Esophagus (tissue), 2 donors: ENCODE measurements at regions not wholly inside any gene's neighbourhood (a gene's known extent, or its start where the extent isn't known, plus 50 kb on each side); places are given as distances from the start of the nearest gene placed in this dataset.

Experiments
- H3K27ac ChIP-seq, 2 donors: one replicate each; pipeline ENCODE4 v1.5.1; 2013; ENCODE audit warnings: low read depth in 2 of 2, mild to moderate bottlenecking in 2 of 2, inconsistent platforms in 1 of 2, low read length in 1 of 2, moderate library complexity in 1 of 2
- H3K27me3 ChIP-seq, 2 donors: one replicate each; pipeline ENCODE4 v1.6.1; 2013; ENCODE audit warnings: low read length in 2 of 2, control low read depth in 1 of 2, mild to moderate bottlenecking in 1 of 2; ENCODE audit not compliant: insufficient read depth in 2 of 2, control insufficient read depth in 1 of 2
- H3K36me3 ChIP-seq, 2 donors: one replicate each; pipeline ENCODE4 v1.6.1; 2013; ENCODE audit warnings: low read length in 1 of 2; ENCODE audit not compliant: control insufficient read depth in 2 of 2, insufficient read depth in 2 of 2
- H3K4me1 ChIP-seq, 2 donors: one replicate each; pipeline ENCODE4 v1.6.1; 2013; ENCODE audit warnings: low read length in 1 of 2; ENCODE audit not compliant: control insufficient read depth in 2 of 2, insufficient read depth in 2 of 2
- H3K4me3 ChIP-seq, 2 donors: one replicate each; pipeline ENCODE4 v1.5.1; 2013; ENCODE audit warnings: low read length in 2 of 2, mild to moderate bottlenecking in 2 of 2, low read depth in 1 of 2, moderate library complexity in 1 of 2
- H3K9me3 ChIP-seq, 2 donors: one replicate each; pipeline ENCODE4 v1.6.1; 2013; ENCODE audit warnings: mild to moderate bottlenecking in 2 of 2, low read depth in 1 of 2, low read length in 1 of 2, moderate library complexity in 1 of 2; ENCODE audit not compliant: control insufficient read depth in 2 of 2, insufficient read depth in 1 of 2
- WGBS, 2 donors: extraction: QIAGEN DNeasy Blood & Tissue Kit; methylation state at CpG; one replicate each; pipeline ENCODE4 v1.1.7; 2013; 5-methylcytosine and 5-hydroxymethylcytosine counted together
- donor health status: healthy with polysubstance abuse.
- donor health status: Bipolar disorder and iron deficiency.

- Histone ChIP-seq H3K4me1 (no peaks in the 10 kb centered on the region), H3K36me3 (no peaks in the 10 kb centered on the region), H3K9me3 (no peaks in the 10 kb centered on the region), H3K27ac (no peak overlapping the region), H3K27me3 (peaks cover 0 to 3% of the 10 kb centered on the region in 2 donors), H3K4me3 (no peak overlapping the region)
- WGBS, 2 donors, result 46 to 53% methylated on average over 5 of the region's 5 CpGs
Observed at GRCh38 chr5:3251784-3252183, 343.8 kb upstream of the IRX1 start.

DNA sequence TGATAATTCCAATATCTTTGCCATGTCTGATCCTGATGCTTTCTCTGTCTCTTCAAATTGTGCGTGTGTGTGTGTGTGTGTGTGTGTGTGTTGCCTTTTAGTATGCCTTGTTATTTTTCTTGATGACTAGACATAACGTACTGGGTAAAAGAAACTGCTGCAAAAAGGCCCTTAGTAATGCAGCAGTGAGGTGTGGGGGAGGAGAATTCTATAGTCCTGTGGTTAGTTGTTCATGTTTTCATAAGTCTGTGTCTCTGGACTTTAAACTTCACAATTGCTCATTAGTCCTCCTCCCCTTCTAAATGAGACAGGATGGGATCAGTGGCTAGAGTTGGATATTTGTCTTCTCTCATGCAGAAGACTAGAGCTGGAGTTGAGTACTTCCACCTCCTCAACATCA, 346.2 kb upstream of the IRX1 start:
- Histone ChIP-seq H3K4me3 (no peak overlapping the region), H3K36me3 (no peaks in the 10 kb centered on the region), H3K9me3 (no peaks in the 10 kb centered on the region), H3K4me1 (no peaks in the 10 kb centered on the region), H3K27me3 (peaks cover 0 to 3% of the 10 kb centered on the region in 2 donors), H3K27ac (no peak overlapping the region)
- 68 to 70% methylated on average over 2 of the region's 2 CpGs for WGBS, 2 donors

GRCh38 chr5:3237276-3237868, 358.3 kb upstream of the IRX1 start:
- WGBS, 2 donors, result 92 to 93% methylated on average over 11 of the region's 11 CpGs
- no peak overlapping the region for H3K4me3 ChIP-seq
- H3K36me3 ChIP-seq, result no peaks in the 10 kb centered on the region
- no peaks in the 10 kb centered on the region for H3K27me3 ChIP-seq
- no peaks in the 10 kb centered on the region for H3K4me1 ChIP-seq
- no peak overlapping the region for H3K27ac ChIP-seq
- H3K9me3 ChIP-seq, result peaks cover 5 to 8% of the 10 kb centered on the region in 2 donors

- WGBS, 2 donors, result 86 to 90% methylated on average over 9 of the region's 9 CpGs
- H3K9me3 ChIP-seq, result peaks cover 5 to 8% of the 10 kb centered on the region in 2 donors
- H3K27me3 ChIP-seq, result no peaks in the 10 kb centered on the region
- H3K4me1 ChIP-seq, result no peaks in the 10 kb centered on the region
- no peak overlapping the region for H3K27ac ChIP-seq
- H3K4me3 ChIP-seq, result no peak overlapping the region
- H3K36me3 ChIP-seq, result no peaks in the 10 kb centered on the region
Observed at GRCh38 chr5:3234566-3234965, 361.1 kb upstream of the IRX1 start.

DNA sequence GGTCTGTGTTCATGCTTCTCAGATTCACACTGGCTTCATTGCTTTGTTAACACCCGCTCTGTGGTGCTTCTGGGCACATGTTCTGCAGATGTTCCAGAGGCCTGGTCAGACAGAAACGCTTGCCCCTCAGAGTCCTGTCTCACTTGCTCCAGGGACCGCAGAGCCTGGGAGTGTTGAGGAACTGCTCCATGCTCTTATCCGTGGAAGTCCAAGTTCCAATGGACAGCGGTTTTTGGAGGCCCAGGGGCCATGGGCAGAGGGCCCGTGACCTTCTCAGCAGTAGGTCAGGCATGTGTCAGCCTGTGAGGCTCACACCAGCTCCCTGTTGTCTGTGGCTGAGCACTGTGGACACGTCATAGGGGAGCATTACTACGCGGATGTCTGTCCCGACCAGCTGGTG, 364.7 kb upstream of the IRX1 start:
- Histone ChIP-seq H3K27ac (no peak overlapping the region), H3K27me3 (no peaks in the 10 kb centered on the region), H3K4me3 (no peak overlapping the region), H3K4me1 (no peaks in the 10 kb centered on the region), H3K9me3 (peaks cover 0 to 3% of the 10 kb centered on the region in 2 donors), H3K36me3 (no peaks in the 10 kb centered on the region)
- 82 to 86% methylated on average over 10 of the region's 10 CpGs for WGBS, 2 donors

GRCh38 chr5:3230254-3230653, 365.4 kb upstream of the IRX1 start:
- Histone ChIP-seq H3K9me3 (peaks cover 0 to 3% of the 10 kb centered on the region in 2 donors), H3K27ac (no peak overlapping the region), H3K27me3 (no peaks in the 10 kb centered on the region), H3K36me3 (no peaks in the 10 kb centered on the region), H3K4me3 (no peak overlapping the region), H3K4me1 (no peaks in the 10 kb centered on the region)
- 82 to 88% methylated on average over 5 of the region's 5 CpGs for WGBS, 2 donors

DNA sequence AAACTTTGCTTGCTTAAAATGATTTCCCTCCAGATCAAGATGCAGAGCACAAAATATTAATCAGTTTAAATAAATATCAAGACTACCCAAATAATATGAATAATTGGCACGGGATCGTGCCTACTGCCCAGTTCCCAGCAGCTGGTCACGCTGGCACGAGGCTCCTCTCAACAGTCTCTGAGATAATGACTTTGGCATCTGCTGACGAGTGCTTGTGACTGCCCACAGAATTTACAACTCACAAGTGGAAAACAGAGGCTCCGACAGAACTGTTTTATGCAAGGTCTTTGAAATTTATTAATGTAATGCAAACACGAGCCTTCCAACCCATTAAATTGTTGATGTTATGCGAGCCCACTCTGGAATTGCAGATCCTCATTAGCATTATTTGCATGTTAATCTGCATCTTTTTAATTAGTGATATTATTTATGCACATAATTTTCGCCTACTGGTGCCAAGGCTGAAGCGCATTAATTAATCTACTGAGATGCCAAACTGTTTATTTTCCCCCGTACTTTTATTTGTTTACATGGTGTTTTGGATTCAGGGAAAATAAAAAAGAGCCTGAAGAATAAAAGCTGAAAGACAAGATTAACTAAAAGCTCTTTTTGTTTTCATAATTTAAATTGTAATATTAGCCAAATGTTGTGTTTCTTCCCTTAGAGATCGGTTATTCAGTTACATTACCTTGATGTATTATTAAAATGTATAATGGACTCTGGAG, 369.3 kb upstream of the IRX1 start:
- no peak overlapping the region for H3K27ac ChIP-seq
- WGBS, 2 donors, result 72 to 73% methylated on average over 12 of the region's 12 CpGs
- H3K9me3 ChIP-seq, result peaks cover 0 to 3% of the 10 kb centered on the region in 2 donors
- no peaks in the 10 kb centered on the region for H3K4me1 ChIP-seq
- H3K27me3 ChIP-seq, result no peaks in the 10 kb centered on the region
- no peak overlapping the region for H3K4me3 ChIP-seq
- no peaks in the 10 kb centered on the region for H3K36me3 ChIP-seq

GRCh38 chr5:3225201-3225960, 370.3 kb upstream of the IRX1 start:
- no peaks in the 10 kb centered on the region for H3K4me1 ChIP-seq
- no peak overlapping the region for H3K4me3 ChIP-seq
- H3K27ac ChIP-seq, result no peak overlapping the region
- no peaks in the 10 kb centered on the region for H3K27me3 ChIP-seq
- peaks cover 3% of the 10 kb centered on the region in 2 donors for H3K9me3 ChIP-seq
- no peaks in the 10 kb centered on the region for H3K36me3 ChIP-seq
- 83 to 84% methylated on average over 22 of the region's 22 CpGs for WGBS, 2 donors

DNA sequence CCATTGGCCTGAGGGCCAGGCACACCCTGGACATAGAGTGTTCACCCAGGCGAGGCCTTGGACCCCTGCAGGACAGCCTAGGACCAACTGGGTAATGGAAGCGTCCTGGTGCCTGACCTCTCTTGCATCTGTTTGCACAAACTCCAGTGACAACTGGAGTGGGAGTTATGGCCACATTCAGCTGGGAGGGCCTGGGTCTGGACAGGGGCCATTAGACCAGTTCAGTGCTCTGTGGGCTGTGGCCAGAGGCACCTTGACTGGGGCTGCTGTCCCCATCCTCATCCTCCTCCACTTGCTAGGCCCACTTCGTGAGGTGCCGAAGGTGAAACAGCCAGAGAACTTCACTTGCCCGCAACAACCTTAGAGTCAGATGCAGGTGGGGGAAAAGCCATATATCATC, 372.7 kb upstream of the IRX1 start:
- Histone ChIP-seq H3K4me1 (no peaks in the 10 kb centered on the region), H3K27ac (no peak overlapping the region), H3K36me3 (no peaks in the 10 kb centered on the region), H3K27me3 (no peaks in the 10 kb centered on the region), H3K9me3 (peaks cover 0 to 3% of the 10 kb centered on the region in 2 donors), H3K4me3 (no peak overlapping the region)
- 91 to 92% methylated on average over 5 of the region's 5 CpGs for WGBS, 2 donors
